GM23338 (cell line): ENCODE measurements at regions not wholly inside any gene's neighbourhood (a gene's known extent, or its start where the extent isn't known, plus 50 kb on each side); places are given as distances from the start of the nearest gene placed in this dataset.

Experiments
- EZH2 ChIP-seq: fragments of 200-600 bp; sonication (generic); IDR thresholded peaks from one replicate; pipeline ENCODE4 v1.8.0; 2017; ENCODE audit warnings: antibody characterized with exemption, mild to moderate bottlenecking, low read depth; ENCODE audit not compliant: unreplicated experiment
- EZH2phosphoT487 ChIP-seq: fragments of 200-600 bp; sonication (generic); IDR thresholded peaks from one replicate; pipeline ENCODE4 v1.8.1; 2018; ENCODE audit warnings: antibody characterized with exemption; ENCODE audit not compliant: unreplicated experiment
- JUNB ChIP-seq: IDR thresholded peaks from one replicate; pipeline ENCODE4 v1.6.1; 2016; ENCODE audit warnings: antibody characterized with exemption; ENCODE audit not compliant: unreplicated experiment
- NANOG ChIP-seq: IDR thresholded peaks from 2 replicates; pipeline ENCODE4 v1.6.1; 2016; ENCODE audit warnings: antibody characterized with exemption, borderline replicate concordance
- POLR2AphosphoS5 ChIP-seq: IDR thresholded peaks from 2 replicates; pipeline ENCODE4 v1.6.1; 2016; ENCODE audit warnings: antibody characterized with exemption, low read depth
- TF ChIP-seq, protein P1 (sequence below), 2 experiments: fragments of 200-600 bp in 1 of 2; sonication (generic) in 1 of 2; conservative IDR thresholded peaks; 2 replicates each; pipeline versions ENCODE4 v1.5.1 to v1.6.1; 2016 to 2017; ENCODE audit warnings: antibody characterized with exemption in 2 of 2, low read depth in 2 of 2, mild to moderate bottlenecking in 2 of 2, moderate library complexity in 1 of 2
- TF ChIP-seq, protein P2 (sequence below): IDR thresholded peaks from 2 replicates; pipeline ENCODE4 v1.6.1; 2016; ENCODE audit warnings: antibody characterized with exemption
- TF ChIP-seq, protein P3 (sequence below): IDR thresholded peaks from one replicate; pipeline ENCODE4 v1.6.1; 2018; ENCODE audit warnings: antibody characterized with exemption; ENCODE audit not compliant: unreplicated experiment

DNA sequence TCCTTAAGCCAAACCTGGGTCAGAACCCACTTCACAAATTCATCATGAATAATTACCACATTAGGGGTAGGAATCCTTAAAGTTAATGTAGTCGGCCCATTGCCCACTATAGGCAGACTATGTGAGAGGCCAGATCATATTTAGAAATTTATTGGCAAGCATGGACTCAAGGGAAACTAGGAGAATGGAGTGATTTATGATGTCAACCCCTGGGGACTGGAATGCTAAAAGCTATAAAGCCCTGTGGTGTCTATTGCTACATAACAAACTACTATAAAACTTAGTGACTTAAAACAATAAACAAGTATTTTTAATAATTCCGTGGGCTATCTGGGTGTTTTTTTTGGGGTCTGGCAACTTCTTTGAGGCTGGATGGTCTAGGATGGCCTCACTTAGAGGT, 93.9 kb downstream of the PPP1R2C start:
- TF ChIP-seq, protein P1, sequence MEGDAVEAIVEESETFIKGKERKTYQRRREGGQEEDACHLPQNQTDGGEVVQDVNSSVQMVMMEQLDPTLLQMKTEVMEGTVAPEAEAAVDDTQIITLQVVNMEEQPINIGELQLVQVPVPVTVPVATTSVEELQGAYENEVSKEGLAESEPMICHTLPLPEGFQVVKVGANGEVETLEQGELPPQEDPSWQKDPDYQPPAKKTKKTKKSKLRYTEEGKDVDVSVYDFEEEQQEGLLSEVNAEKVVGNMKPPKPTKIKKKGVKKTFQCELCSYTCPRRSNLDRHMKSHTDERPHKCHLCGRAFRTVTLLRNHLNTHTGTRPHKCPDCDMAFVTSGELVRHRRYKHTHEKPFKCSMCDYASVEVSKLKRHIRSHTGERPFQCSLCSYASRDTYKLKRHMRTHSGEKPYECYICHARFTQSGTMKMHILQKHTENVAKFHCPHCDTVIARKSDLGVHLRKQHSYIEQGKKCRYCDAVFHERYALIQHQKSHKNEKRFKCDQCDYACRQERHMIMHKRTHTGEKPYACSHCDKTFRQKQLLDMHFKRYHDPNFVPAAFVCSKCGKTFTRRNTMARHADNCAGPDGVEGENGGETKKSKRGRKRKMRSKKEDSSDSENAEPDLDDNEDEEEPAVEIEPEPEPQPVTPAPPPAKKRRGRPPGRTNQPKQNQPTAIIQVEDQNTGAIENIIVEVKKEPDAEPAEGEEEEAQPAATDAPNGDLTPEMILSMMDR (conservative IDR thresholded peaks at IDR 0.05; ENCODE audit: low read depth in 2 of 2) = no peak
- TF ChIP-seq, protein P2, sequence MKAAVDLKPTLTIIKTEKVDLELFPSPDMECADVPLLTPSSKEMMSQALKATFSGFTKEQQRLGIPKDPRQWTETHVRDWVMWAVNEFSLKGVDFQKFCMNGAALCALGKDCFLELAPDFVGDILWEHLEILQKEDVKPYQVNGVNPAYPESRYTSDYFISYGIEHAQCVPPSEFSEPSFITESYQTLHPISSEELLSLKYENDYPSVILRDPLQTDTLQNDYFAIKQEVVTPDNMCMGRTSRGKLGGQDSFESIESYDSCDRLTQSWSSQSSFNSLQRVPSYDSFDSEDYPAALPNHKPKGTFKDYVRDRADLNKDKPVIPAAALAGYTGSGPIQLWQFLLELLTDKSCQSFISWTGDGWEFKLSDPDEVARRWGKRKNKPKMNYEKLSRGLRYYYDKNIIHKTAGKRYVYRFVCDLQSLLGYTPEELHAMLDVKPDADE = no peak
- TF ChIP-seq POLR2AphosphoS5 = no peak
- no peak for TF ChIP-seq NANOG
- TF ChIP-seq EZH2 = no peak
- TF ChIP-seq, protein P3, sequence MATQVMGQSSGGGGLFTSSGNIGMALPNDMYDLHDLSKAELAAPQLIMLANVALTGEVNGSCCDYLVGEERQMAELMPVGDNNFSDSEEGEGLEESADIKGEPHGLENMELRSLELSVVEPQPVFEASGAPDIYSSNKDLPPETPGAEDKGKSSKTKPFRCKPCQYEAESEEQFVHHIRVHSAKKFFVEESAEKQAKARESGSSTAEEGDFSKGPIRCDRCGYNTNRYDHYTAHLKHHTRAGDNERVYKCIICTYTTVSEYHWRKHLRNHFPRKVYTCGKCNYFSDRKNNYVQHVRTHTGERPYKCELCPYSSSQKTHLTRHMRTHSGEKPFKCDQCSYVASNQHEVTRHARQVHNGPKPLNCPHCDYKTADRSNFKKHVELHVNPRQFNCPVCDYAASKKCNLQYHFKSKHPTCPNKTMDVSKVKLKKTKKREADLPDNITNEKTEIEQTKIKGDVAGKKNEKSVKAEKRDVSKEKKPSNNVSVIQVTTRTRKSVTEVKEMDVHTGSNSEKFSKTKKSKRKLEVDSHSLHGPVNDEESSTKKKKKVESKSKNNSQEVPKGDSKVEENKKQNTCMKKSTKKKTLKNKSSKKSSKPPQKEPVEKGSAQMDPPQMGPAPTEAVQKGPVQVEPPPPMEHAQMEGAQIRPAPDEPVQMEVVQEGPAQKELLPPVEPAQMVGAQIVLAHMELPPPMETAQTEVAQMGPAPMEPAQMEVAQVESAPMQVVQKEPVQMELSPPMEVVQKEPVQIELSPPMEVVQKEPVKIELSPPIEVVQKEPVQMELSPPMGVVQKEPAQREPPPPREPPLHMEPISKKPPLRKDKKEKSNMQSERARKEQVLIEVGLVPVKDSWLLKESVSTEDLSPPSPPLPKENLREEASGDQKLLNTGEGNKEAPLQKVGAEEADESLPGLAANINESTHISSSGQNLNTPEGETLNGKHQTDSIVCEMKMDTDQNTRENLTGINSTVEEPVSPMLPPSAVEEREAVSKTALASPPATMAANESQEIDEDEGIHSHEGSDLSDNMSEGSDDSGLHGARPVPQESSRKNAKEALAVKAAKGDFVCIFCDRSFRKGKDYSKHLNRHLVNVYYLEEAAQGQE = no peak
- TF ChIP-seq EZH2phosphoT487 = no peak
- TF ChIP-seq JUNB = no peak
